ENCODE measurements at regions not wholly inside any gene's neighbourhood (a gene's known extent, or its start where the extent isn't known, plus 50 kb on each side); places are given as distances from the start of the nearest gene placed in this dataset.

DNA sequence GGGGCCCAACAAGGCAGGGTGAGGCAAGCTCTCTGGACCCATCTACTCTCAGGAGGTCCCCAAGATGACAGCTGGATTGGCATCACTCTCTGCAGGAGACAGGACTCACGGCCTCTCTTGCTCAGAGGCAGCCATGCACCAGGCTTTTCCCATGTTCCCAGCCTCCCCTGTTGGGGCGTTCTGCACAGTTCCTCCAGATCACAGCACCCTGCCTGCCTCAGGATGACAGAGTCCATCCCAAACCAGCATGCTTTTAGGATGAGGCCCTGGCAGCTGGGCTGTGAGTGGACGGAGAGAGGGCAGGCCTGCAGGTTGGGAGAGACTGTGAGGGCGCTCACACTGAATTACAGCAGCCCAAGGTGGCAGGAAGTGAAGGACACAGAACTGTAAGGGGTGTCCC lies 143.2 kb upstream of the MLN start:
- intact Hi-C loops (cut with DNase I; ENCODE audit: low total_unique reads), result no loop called here
- no peaks in the 10 kb centered on the region for H3K4me1 ChIP-seq
- H3K27ac ChIP-seq, result no peak overlapping the region
- H3K9me3 ChIP-seq, result no peaks in the 10 kb centered on the region
- TF ChIP-seq, protein P1, sequence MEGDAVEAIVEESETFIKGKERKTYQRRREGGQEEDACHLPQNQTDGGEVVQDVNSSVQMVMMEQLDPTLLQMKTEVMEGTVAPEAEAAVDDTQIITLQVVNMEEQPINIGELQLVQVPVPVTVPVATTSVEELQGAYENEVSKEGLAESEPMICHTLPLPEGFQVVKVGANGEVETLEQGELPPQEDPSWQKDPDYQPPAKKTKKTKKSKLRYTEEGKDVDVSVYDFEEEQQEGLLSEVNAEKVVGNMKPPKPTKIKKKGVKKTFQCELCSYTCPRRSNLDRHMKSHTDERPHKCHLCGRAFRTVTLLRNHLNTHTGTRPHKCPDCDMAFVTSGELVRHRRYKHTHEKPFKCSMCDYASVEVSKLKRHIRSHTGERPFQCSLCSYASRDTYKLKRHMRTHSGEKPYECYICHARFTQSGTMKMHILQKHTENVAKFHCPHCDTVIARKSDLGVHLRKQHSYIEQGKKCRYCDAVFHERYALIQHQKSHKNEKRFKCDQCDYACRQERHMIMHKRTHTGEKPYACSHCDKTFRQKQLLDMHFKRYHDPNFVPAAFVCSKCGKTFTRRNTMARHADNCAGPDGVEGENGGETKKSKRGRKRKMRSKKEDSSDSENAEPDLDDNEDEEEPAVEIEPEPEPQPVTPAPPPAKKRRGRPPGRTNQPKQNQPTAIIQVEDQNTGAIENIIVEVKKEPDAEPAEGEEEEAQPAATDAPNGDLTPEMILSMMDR (IDR thresholded peaks at IDR 0.05 in 4 of 5, conservative IDR thresholded peaks at IDR 0.05 in 1 of 5), result no peak
- TF ChIP-seq POLR2A (IDR thresholded peaks at IDR 0.05), result no peak
- in situ Hi-C loops (cut with MboI; ENCODE audit: low sequenced_read_pairs in 4 of 4), result no loop called here
- H3K36me3 ChIP-seq, result no peaks in the 10 kb centered on the region
- DNase-seq, result no peak
- no peak for ATAC-seq
- peaks cover 4 to 8% (median 4%) of the 10 kb centered on the region in 3 donors for H3K27me3 ChIP-seq
- H3K4me3 ChIP-seq, result no peak overlapping the region

DNA sequence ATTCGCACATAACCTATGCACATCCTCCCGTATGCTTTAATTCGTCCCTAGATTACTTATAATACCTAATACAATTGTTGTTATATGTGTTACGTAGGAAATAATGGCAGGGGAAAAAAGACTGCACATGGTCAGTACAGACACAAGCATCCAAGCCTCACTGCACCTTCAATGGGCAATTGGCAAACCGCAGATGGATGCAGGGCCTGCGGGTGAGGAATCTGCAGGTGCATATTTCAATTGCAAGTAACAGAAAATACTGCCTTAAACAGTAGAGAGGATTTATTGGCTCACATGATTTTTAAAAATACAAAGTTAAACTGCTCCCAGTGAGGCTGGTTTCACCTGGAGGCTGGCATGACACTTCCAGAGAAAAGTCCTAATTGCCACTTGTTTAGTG lies 142.1 kb upstream of the MLN start:
- intact Hi-C loops (cut with DNase I; ENCODE audit: low total_unique reads), result no loop called here
- in situ Hi-C loops (cut with MboI; ENCODE audit: low sequenced_read_pairs in 4 of 4), result no loop called here
- TF ChIP-seq, protein P1 (IDR thresholded peaks at IDR 0.05 in 4 of 5, conservative IDR thresholded peaks at IDR 0.05 in 1 of 5), result no peak
- TF ChIP-seq POLR2A (IDR thresholded peaks at IDR 0.05), result no peak
- ATAC-seq (no peak), DNase-seq (no peak)
- Histone ChIP-seq H3K36me3 (no peaks in the 10 kb centered on the region), H3K4me3 (no peak overlapping the region), H3K27ac (no peak overlapping the region), H3K9me3 (no peaks in the 10 kb centered on the region), H3K27me3 (peaks cover 0 to 4% (median 2%) of the 10 kb centered on the region in 3 donors), H3K4me1 (no peaks in the 10 kb centered on the region)

GRCh38 chr6:33944686-33945411 lies 141.0 kb upstream of the MLN start:
- in situ Hi-C loops (cut with MboI; ENCODE audit: low sequenced_read_pairs in 4 of 4) (no loop called here), intact Hi-C loops (cut with DNase I; ENCODE audit: low total_unique reads) (no loop called here)
- no peak for TF ChIP-seq POLR2A (IDR thresholded peaks at IDR 0.05)
- TF ChIP-seq, protein P1 (IDR thresholded peaks at IDR 0.05 in 4 of 5, conservative IDR thresholded peaks at IDR 0.05 in 1 of 5), result no peak
- no peak for ATAC-seq
- Histone ChIP-seq H3K27ac (no peak overlapping the region), H3K27me3 (peaks cover 0 to 4% (median 0%) of the 10 kb centered on the region in 3 donors), H3K9me3 (no peaks in the 10 kb centered on the region), H3K36me3 (no peaks in the 10 kb centered on the region), H3K4me3 (no peak overlapping the region), H3K4me1 (no peaks in the 10 kb centered on the region)
- no peak for DNase-seq

DNA sequence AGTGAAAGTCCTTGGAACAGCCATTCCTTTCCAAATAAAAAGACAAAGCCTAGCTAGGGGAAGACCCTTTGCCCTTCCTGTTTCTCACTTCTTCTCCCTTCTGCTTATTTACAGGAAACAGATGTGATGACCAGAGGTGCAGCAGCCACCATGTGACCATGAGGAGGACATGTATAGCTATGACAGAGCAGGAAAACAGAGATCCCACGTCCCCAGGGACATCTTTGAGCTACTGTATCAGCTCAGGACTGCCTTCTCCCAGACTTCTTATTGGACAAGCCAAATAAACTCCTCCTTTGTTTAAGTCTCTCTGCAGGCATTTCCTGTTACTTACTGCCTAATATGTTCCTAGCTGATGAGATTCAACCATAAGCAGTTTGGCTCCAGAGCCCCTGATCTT lies 133.1 kb upstream of the MLN start:
- no peaks in the 10 kb centered on the region for H3K36me3 ChIP-seq
- no peak for DNase-seq
- intact Hi-C loops (cut with DNase I; ENCODE audit: low total_unique reads), result no loop called here
- no peak for TF ChIP-seq POLR2A (IDR thresholded peaks at IDR 0.05)
- TF ChIP-seq, protein P1 (IDR thresholded peaks at IDR 0.05 in 4 of 5, conservative IDR thresholded peaks at IDR 0.05 in 1 of 5), result no peak
- H3K9me3 ChIP-seq, result no peaks in the 10 kb centered on the region
- no peaks in the 10 kb centered on the region for H3K4me1 ChIP-seq
- in situ Hi-C loops (cut with MboI; ENCODE audit: low sequenced_read_pairs in 4 of 4), result no loop called here
- H3K27ac ChIP-seq, result no peak overlapping the region
- no peak for ATAC-seq
- no peak overlapping the region for H3K4me3 ChIP-seq
- no peaks in the 10 kb centered on the region for H3K27me3 ChIP-seq
